ENCODE measurements at regions not wholly inside any gene's neighbourhood (a gene's known extent, or its start where the extent isn't known, plus 50 kb on each side); places are given as distances from the start of the nearest gene placed in this dataset.

DNA sequence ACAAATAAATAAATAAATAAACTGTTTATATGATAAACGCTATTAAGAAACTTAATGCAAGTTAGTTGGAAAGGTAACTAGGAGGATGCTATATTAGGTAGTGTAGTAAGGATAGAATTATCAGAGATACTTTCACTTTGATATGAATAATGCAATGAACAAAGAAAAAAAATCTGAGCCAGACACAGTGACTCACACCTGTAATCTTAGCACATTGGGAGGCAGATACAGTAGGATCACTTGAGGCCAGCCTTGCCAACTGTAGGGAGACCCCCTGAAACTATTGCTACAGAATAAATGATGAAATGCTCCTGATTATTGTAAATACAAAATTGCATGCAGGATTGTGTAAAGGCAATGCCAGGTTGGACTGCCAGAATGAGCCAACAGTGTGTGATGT lies 109.2 kb downstream of the ANXA2R start:
- no peak for DNase-seq
- Histone ChIP-seq H3K36me3 (replicated peaks in 1 of 2) (no peaks in the 10 kb centered on the region), H3K4me3 (no peak overlapping the region), H3K4me1 (replicated peaks in 1 of 2) (no peaks in the 10 kb centered on the region), H3K27me3 (no peaks in the 10 kb centered on the region), H3K27ac (no peak overlapping the region), H3K9me3 (replicated peaks in 1 of 3) (no peaks in the 10 kb centered on the region)
- TF ChIP-seq, protein P1, sequence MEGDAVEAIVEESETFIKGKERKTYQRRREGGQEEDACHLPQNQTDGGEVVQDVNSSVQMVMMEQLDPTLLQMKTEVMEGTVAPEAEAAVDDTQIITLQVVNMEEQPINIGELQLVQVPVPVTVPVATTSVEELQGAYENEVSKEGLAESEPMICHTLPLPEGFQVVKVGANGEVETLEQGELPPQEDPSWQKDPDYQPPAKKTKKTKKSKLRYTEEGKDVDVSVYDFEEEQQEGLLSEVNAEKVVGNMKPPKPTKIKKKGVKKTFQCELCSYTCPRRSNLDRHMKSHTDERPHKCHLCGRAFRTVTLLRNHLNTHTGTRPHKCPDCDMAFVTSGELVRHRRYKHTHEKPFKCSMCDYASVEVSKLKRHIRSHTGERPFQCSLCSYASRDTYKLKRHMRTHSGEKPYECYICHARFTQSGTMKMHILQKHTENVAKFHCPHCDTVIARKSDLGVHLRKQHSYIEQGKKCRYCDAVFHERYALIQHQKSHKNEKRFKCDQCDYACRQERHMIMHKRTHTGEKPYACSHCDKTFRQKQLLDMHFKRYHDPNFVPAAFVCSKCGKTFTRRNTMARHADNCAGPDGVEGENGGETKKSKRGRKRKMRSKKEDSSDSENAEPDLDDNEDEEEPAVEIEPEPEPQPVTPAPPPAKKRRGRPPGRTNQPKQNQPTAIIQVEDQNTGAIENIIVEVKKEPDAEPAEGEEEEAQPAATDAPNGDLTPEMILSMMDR (IDR thresholded peaks at IDR 0.05), result no peak
- no peak for TF ChIP-seq POLR2A (IDR thresholded peaks at IDR 0.05)
- 75 to 88% (median 80%) methylated on average over 1 of the region's 1 CpG for WGBS, 4 donors
- intact Hi-C loops (cut with DNase I), result no loop called here

DNA sequence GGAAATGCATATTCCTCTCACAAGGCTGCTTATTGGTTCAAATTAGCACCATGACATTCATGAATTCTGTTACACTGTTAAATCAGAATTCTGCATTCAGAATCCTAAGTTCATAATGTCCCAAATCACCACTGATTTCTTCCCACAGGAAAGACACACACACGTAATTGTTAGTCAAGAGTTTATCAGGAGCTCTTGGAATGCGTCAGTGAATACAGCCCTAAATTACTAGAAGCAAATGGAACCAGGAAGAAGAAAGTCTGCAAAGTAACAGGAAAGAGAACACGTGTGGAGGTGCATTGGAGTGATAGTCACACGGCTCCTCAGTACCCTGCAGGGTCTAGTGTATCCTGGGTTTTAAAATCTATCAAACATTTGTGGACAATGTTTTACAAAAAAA lies 110.2 kb downstream of the ANXA2R start:
- Histone ChIP-seq H3K9me3 (replicated peaks in 1 of 3) (no peaks in the 10 kb centered on the region), H3K4me3 (no peak overlapping the region), H3K4me1 (replicated peaks in 1 of 2) (no peaks in the 10 kb centered on the region), H3K27me3 (no peaks in the 10 kb centered on the region), H3K27ac (no peak overlapping the region), H3K36me3 (replicated peaks in 1 of 2) (no peaks in the 10 kb centered on the region)
- no peak for DNase-seq
- intact Hi-C loops (cut with DNase I), result no loop called here
- WGBS, 4 donors, result 42 to 78% (median 60%) methylated on average over 4 of the region's 4 CpGs
- TF ChIP-seq POLR2A (IDR thresholded peaks at IDR 0.05), result no peak
- TF ChIP-seq, protein P1 (IDR thresholded peaks at IDR 0.05), result no peak

DNA sequence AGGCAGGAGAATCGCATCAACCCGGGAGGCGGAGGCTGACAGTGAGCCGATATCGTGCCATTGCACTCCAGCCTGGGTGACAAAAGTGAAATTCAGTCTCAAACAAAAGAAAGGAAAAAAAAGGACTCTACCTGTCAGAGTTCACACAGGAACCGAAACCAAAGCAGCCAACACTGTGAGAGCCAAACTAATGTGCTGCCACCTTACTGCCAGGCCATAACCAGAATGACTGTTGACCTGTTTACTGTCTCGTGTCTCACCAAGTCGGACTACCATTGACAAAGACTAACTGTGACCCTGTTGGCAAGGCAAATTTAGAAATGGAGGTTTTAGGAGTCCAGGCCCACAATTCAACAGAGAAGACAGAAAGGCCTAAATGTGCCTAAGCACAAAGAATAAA lies 112.4 kb downstream of the ANXA2R start:
- TF ChIP-seq POLR2A (IDR thresholded peaks at IDR 0.05), result no peak
- TF ChIP-seq, protein P1 (IDR thresholded peaks at IDR 0.05), result no peak
- H3K36me3 ChIP-seq (replicated peaks in 1 of 2), result no peaks in the 10 kb centered on the region
- no peaks in the 10 kb centered on the region for H3K27me3 ChIP-seq
- 91 to 95% (median 92%) methylated on average over 8 of the region's 8 CpGs for WGBS, 4 donors
- intact Hi-C loops (cut with DNase I), result no loop called here
- no peak for DNase-seq
- H3K27ac ChIP-seq, result no peak overlapping the region
- H3K4me3 ChIP-seq, result no peak overlapping the region
- H3K9me3 ChIP-seq (replicated peaks in 1 of 3), result no peaks in the 10 kb centered on the region
- H3K4me1 ChIP-seq (replicated peaks in 1 of 2), result no peaks in the 10 kb centered on the region

DNA sequence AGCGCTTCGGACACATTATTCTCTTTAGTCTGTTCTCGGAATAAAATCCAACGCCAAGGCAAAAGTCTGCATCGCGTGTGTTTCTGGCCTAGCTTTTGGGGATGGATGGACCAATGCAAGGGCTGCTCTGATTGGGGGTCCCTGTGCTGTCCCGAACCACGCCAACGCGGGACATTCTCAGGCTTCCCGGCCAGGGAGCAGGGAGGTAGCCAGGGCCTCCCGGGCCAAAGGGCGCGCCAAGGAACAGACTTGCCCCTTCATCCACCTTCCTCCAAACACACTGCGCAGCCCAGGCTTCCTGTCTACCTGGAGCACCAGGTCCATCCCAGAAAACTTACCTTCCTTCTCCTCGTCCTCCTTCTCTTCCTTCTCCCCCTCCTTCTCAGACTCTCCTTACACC lies 113.0 kb upstream of the SELENOP start:
- H3K27ac ChIP-seq, result no peak overlapping the region
- no peaks in the 10 kb centered on the region for H3K4me1 ChIP-seq (replicated peaks in 1 of 2)
- DNase-seq, result no peak
- intact Hi-C loops (cut with DNase I), result no loop called here
- no peaks in the 10 kb centered on the region for H3K36me3 ChIP-seq (replicated peaks in 1 of 2)
- no peaks in the 10 kb centered on the region for H3K27me3 ChIP-seq
- TF ChIP-seq, protein P1 (IDR thresholded peaks at IDR 0.05), result no peak
- no peak for TF ChIP-seq POLR2A (IDR thresholded peaks at IDR 0.05)
- H3K4me3 ChIP-seq, result no peak overlapping the region
- H3K9me3 ChIP-seq (replicated peaks in 1 of 3), result no peaks in the 10 kb centered on the region
- 77 to 92% (median 89%) methylated on average over 7 to 16 of the region's 16 CpGs for WGBS, 4 donors

All from adrenal gland (tissue), 9 donors.